ENCODE measurements at regions not wholly inside any gene's neighbourhood (a gene's known extent, or its start where the extent isn't known, plus 50 kb on each side); places are given as distances from the start of the nearest gene placed in this dataset.
"Not testable (repeated sequence)": the region's sequence is repeated elsewhere in the genome, so short reads cannot be mapped to it uniquely, and the experiment has no call there.

- TF ChIP-seq CTCF (IDR thresholded peaks at IDR 0.05); ZFX (IDR thresholded peaks at IDR 0.05; ENCODE audit: borderline replicate concordance): not testable (repeated sequence)
Observed at GRCh38 chrX:144188489-144188888, 304.6 kb downstream of the UBE2NL start.
